ENCODE measurements at regions not wholly inside any gene's neighbourhood (a gene's known extent, or its start where the extent isn't known, plus 50 kb on each side); places are given as distances from the start of the nearest gene placed in this dataset.

GRCh38 chr14:83741269-83741668 lies 1788.7 kb upstream of the FLRT2 start:
- Histone ChIP-seq H3K36me3 (ENCODE audit: control insufficient read depth, insufficient read depth, low read length) (no peaks in the 10 kb centered on the region), H3K27ac (ENCODE audit: low read depth, low read length) (no peak overlapping the region), H3K4me3 (ENCODE audit: low read length) (no peak overlapping the region), H3K9ac (ENCODE audit: low read length) (no peak overlapping the region), H3K4me1 (ENCODE audit: control insufficient read depth, insufficient read depth, low read length) (no peaks in the 10 kb centered on the region), H3K27me3 (ENCODE audit: control insufficient read depth, insufficient read depth, low read length) (no peaks in the 10 kb centered on the region)

- Histone ChIP-seq H3K9ac (ENCODE audit: low read length) (no peak overlapping the region), H3K27ac (ENCODE audit: low read depth, low read length) (no peak overlapping the region), H3K4me1 (ENCODE audit: control insufficient read depth, insufficient read depth, low read length) (no peaks in the 10 kb centered on the region), H3K27me3 (ENCODE audit: control insufficient read depth, insufficient read depth, low read length) (no peaks in the 10 kb centered on the region), H3K4me3 (ENCODE audit: low read length) (no peak overlapping the region), H3K36me3 (ENCODE audit: control insufficient read depth, insufficient read depth, low read length) (no peaks in the 10 kb centered on the region)
These were observed 1785.7 kb upstream of the FLRT2 start for GRCh38 chr14:83744224-83744623.

GRCh38 chr14:83744891-83745290 lies 1785.1 kb upstream of the FLRT2 start:
- Histone ChIP-seq H3K27ac (ENCODE audit: low read depth, low read length) (no peak overlapping the region), H3K4me1 (ENCODE audit: control insufficient read depth, insufficient read depth, low read length) (no peaks in the 10 kb centered on the region), H3K4me3 (ENCODE audit: low read length) (no peak overlapping the region), H3K9ac (ENCODE audit: low read length) (no peak overlapping the region), H3K36me3 (ENCODE audit: control insufficient read depth, insufficient read depth, low read length) (no peaks in the 10 kb centered on the region), H3K27me3 (ENCODE audit: control insufficient read depth, insufficient read depth, low read length) (no peaks in the 10 kb centered on the region)

GRCh38 chr14:83746336-83746735 lies 1783.6 kb upstream of the FLRT2 start:
- Histone ChIP-seq H3K36me3 (ENCODE audit: control insufficient read depth, insufficient read depth, low read length) (no peaks in the 10 kb centered on the region), H3K9ac (ENCODE audit: low read length) (no peak overlapping the region), H3K4me3 (ENCODE audit: low read length) (no peak overlapping the region), H3K27me3 (ENCODE audit: control insufficient read depth, insufficient read depth, low read length) (no peaks in the 10 kb centered on the region), H3K27ac (ENCODE audit: low read depth, low read length) (no peak overlapping the region), H3K4me1 (ENCODE audit: control insufficient read depth, insufficient read depth, low read length) (no peaks in the 10 kb centered on the region)

DNA sequence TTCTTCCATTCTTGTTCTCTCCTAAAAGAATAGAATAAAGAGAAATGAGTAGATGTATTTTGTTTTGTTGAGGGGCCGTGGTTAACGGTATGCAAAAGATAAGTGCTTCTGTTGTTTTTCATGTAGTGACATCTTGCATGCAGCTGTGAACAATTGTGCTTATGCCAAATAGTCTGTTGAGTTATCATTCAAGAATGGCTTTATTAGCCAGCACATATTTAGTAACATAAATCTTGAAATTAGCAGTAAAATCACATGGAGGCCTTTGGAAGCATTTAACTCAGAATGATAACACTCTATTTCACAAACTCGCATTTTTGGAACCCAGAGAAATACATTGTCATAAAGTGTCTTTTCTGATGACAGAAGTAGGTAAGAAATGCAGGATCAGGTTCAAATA lies 1772.0 kb upstream of the FLRT2 start:
- Histone ChIP-seq H3K4me3 (ENCODE audit: low read length) (no peak overlapping the region), H3K27me3 (ENCODE audit: control insufficient read depth, insufficient read depth, low read length) (no peaks in the 10 kb centered on the region), H3K9ac (ENCODE audit: low read length) (no peak overlapping the region), H3K27ac (ENCODE audit: low read depth, low read length) (no peak overlapping the region), H3K4me1 (ENCODE audit: control insufficient read depth, insufficient read depth, low read length) (no peaks in the 10 kb centered on the region), H3K36me3 (ENCODE audit: control insufficient read depth, insufficient read depth, low read length) (no peaks in the 10 kb centered on the region)

DNA sequence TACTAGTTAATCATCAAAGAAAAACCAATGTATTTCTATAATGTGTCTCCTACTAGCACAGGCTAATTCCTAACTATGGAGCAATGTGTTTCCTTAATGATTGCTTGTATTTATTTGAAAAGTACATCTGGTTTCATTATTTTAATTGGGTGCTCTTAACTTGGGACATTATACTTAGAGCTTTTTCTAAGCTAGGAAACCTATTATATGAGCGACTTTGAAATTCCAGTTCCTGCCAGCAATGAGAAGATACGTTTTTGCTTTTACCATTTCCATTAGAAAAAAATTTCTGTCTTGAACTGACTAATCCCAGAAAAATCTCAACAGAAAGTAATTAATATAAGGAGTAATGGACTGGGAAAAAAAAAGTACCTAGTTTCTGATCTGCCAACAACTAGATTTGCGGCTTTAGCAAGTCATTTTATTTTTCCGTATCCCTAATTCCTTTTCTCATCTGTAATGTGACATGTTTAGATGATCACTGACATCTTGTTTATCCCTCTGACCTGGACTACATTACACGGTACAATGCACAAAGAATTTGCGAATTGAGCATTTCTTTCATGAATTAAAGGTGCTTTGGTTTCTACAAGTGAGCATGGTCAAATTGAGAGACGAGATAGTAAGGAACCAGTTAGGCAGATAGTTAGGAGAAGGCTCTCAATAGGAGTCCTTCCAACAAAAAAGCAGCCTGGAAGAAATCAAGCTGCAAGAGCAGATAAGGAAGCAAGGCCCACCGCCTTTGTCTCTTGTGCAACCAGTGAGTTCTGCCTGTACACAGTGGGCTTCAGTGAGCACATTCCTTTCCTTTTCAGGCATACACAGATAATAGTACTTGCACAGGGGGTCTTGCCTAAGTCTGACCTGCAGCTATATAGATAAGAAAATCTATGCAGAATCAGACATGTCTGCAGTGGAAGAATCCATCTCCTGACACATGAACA lies 1765.0 kb upstream of the FLRT2 start:
- Histone ChIP-seq H3K4me3 (ENCODE audit: low read length) (no peak overlapping the region), H3K4me1 (ENCODE audit: control insufficient read depth, insufficient read depth, low read length) (no peaks in the 10 kb centered on the region), H3K27ac (ENCODE audit: low read depth, low read length) (no peak overlapping the region), H3K36me3 (ENCODE audit: control insufficient read depth, insufficient read depth, low read length) (no peaks in the 10 kb centered on the region), H3K27me3 (ENCODE audit: control insufficient read depth, insufficient read depth, low read length) (no peaks in the 10 kb centered on the region), H3K9ac (ENCODE audit: low read length) (no peak overlapping the region)

DNA sequence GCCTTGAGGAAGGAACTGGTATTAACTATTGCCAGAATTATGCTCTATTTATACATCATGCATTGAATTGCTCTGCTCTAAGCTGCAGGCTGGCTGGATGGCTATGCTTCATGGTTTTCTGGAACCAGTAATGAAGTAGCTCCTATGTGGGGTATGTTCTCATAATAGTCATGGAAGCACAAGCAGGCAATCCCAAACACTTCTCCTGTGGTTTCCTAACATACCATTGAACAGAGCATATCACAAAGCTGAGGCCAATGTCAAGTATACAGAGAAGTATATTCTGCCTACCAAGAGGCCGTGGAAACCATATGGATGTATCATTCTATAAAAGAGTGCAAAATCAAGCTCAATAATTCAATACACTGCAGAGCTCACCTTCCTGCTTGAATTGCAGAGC lies 1752.4 kb upstream of the FLRT2 start:
- Histone ChIP-seq H3K4me3 (ENCODE audit: low read length) (no peak overlapping the region), H3K4me1 (ENCODE audit: control insufficient read depth, insufficient read depth, low read length) (no peaks in the 10 kb centered on the region), H3K36me3 (ENCODE audit: control insufficient read depth, insufficient read depth, low read length) (no peaks in the 10 kb centered on the region), H3K27me3 (ENCODE audit: control insufficient read depth, insufficient read depth, low read length) (no peaks in the 10 kb centered on the region), H3K9ac (ENCODE audit: low read length) (no peak overlapping the region), H3K27ac (ENCODE audit: low read depth, low read length) (no peak overlapping the region)

- H3K27ac ChIP-seq (ENCODE audit: low read depth, low read length): no peak overlapping the region
- H3K36me3 ChIP-seq (ENCODE audit: control insufficient read depth, insufficient read depth, low read length): no peaks in the 10 kb centered on the region
- H3K4me3 ChIP-seq (ENCODE audit: low read length): no peak overlapping the region
- no peaks in the 10 kb centered on the region for H3K4me1 ChIP-seq (ENCODE audit: control insufficient read depth, insufficient read depth, low read length)
- H3K9ac ChIP-seq (ENCODE audit: low read length): no peak overlapping the region
- no peaks in the 10 kb centered on the region for H3K27me3 ChIP-seq (ENCODE audit: control insufficient read depth, insufficient read depth, low read length)
These were observed 1750.7 kb upstream of the FLRT2 start for GRCh38 chr14:83779266-83779665.

DNA sequence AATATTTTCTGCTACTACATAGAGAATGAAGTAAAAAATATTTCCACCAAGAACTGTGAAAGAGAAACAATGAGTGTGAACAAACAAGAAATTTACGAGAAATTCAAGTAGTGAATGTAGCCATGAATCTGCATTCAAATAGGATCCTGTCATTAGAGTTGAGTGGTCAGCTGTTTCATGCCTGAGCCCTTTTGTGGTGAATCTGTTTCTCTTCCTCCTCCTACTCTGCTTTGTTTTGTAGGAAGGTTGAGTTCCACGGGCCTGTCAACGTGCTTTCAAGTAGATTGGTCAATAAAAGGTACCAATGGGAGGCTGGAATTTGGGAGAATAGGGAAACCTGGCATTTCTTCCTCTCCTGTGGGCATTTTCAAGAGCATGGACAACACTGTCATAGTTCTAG lies 1749.6 kb upstream of the FLRT2 start:
- no peaks in the 10 kb centered on the region for H3K27me3 ChIP-seq (ENCODE audit: control insufficient read depth, insufficient read depth, low read length)

DNA sequence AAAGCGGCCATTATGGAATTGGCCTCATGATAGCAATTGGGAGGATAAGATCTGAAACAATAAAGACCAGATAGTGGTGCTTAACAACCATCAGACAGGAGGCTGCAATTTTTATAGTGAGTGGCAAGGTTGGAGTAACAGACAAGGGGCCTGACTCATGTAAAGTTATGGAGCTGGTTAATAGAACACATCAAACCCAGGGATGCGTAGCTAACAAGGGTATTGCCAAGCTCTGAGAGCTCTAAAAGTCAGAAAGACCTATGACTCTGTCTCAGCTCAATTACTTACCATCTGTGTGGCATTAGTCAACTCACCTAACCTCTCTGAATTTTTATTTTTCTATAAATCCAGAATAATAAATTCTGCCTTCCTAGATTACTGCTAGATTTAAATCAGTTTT lies 1731.5 kb upstream of the FLRT2 start:
- Histone ChIP-seq H3K27ac (ENCODE audit: low read depth, low read length) (no peak overlapping the region), H3K4me1 (ENCODE audit: control insufficient read depth, insufficient read depth, low read length) (no peaks in the 10 kb centered on the region), H3K9ac (ENCODE audit: low read length) (no peak overlapping the region), H3K27me3 (ENCODE audit: control insufficient read depth, insufficient read depth, low read length) (no peaks in the 10 kb centered on the region), H3K36me3 (ENCODE audit: control insufficient read depth, insufficient read depth, low read length) (no peaks in the 10 kb centered on the region), H3K4me3 (ENCODE audit: low read length) (no peak overlapping the region)

More for the DNA sequence above, 1749.6 kb upstream of the FLRT2 start:
- Histone ChIP-seq H3K4me1 (ENCODE audit: control insufficient read depth, insufficient read depth, low read length) (no peaks in the 10 kb centered on the region), H3K9ac (ENCODE audit: low read length) (no peak overlapping the region), H3K4me3 (ENCODE audit: low read length) (no peak overlapping the region), H3K36me3 (ENCODE audit: control insufficient read depth, insufficient read depth, low read length) (no peaks in the 10 kb centered on the region), H3K27ac (ENCODE audit: low read depth, low read length) (no peak overlapping the region)

GRCh38 chr14:83799233-83799632 lies 1730.7 kb upstream of the FLRT2 start:
- Histone ChIP-seq H3K4me3 (ENCODE audit: low read length) (no peak overlapping the region), H3K36me3 (ENCODE audit: control insufficient read depth, insufficient read depth, low read length) (no peaks in the 10 kb centered on the region), H3K4me1 (ENCODE audit: control insufficient read depth, insufficient read depth, low read length) (no peaks in the 10 kb centered on the region), H3K27me3 (ENCODE audit: control insufficient read depth, insufficient read depth, low read length) (no peaks in the 10 kb centered on the region), H3K27ac (ENCODE audit: low read depth, low read length) (no peak overlapping the region), H3K9ac (ENCODE audit: low read length) (no peak overlapping the region)

DNA sequence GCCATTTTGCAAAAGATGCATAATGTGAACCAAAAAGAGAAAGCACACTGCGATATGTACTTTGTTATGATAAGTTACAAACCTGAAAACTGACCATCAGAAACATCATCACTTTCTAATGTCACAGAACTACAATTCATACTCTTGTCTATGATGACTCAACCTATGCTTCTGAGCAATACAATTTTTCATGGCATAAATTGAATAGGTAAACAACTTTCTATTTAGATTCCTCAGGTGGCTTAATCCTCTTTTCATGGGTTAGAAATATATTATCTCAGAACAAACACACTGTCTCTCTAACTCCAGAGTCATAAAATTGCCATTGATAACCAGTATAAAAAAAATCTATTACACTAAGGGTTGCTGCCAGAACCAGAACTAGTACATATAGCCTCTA lies 1715.0 kb upstream of the FLRT2 start:
- no peak overlapping the region for H3K9ac ChIP-seq (ENCODE audit: low read length)
- H3K36me3 ChIP-seq (ENCODE audit: control insufficient read depth, insufficient read depth, low read length): no peaks in the 10 kb centered on the region
- no peaks in the 10 kb centered on the region for H3K4me1 ChIP-seq (ENCODE audit: control insufficient read depth, insufficient read depth, low read length)
- no peak overlapping the region for H3K4me3 ChIP-seq (ENCODE audit: low read length)
- no peak overlapping the region for H3K27ac ChIP-seq (ENCODE audit: low read depth, low read length)
- no peaks in the 10 kb centered on the region for H3K27me3 ChIP-seq (ENCODE audit: control insufficient read depth, insufficient read depth, low read length)

DNA sequence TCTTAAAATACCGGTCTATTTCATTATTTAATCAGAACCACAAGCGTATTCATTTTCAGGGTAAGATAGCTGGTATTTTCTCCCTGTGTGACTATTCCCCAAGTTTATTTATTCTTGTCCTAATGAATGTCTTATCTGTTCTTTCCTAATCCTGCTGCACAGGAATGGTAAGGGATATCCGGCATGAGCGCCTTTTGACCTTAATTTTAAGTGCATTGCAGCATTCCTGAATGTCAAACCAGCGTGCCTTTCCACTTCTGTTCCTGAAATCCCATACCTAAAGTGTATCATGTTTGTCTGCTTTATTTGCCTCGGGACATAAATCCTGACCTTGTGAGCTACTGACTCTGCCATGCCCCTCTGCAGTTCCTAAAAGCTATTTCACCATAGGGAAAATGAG lies 1713.2 kb upstream of the FLRT2 start:
- Histone ChIP-seq H3K27me3 (ENCODE audit: control insufficient read depth, insufficient read depth, low read length) (no peaks in the 10 kb centered on the region), H3K4me3 (ENCODE audit: low read length) (no peak overlapping the region), H3K36me3 (ENCODE audit: control insufficient read depth, insufficient read depth, low read length) (no peaks in the 10 kb centered on the region), H3K27ac (ENCODE audit: low read depth, low read length) (no peak overlapping the region), H3K9ac (ENCODE audit: low read length) (no peak overlapping the region), H3K4me1 (ENCODE audit: control insufficient read depth, insufficient read depth, low read length) (no peaks in the 10 kb centered on the region)

All from rectal smooth muscle tissue (tissue), 1 donor.